Smooth muscle cell (in vitro differentiated cells): ENCODE measurements at regions not wholly inside any gene's neighbourhood (a gene's known extent, or its start where the extent isn't known, plus 50 kb on each side); places are given as distances from the start of the nearest gene placed in this dataset.

ENCODE experiments used
- DNase-seq: peaks from one replicate; lab custom pipeline; 2025; ENCODE audit not compliant: unreplicated experiment; lab: John Stamatoyannopoulos, UW
- H2AFZ ChIP-seq: fragments of 200-600 bp; sonication (generic); 2 replicates; pipeline ENCODE4 v1.6.0; 2016; ENCODE audit warnings: antibody characterized with exemption, low read depth, mild to moderate bottlenecking
- H3F3A ChIP-seq: fragments of 200-600 bp; sonication (generic); 2 replicates; pipeline ENCODE4 v1.6.0; 2017; ENCODE audit warnings: antibody characterized with exemption, low read depth
- H3K27ac ChIP-seq: fragments of 200-600 bp; sonication (generic); 2 replicates; pipeline ENCODE4 v1.5.1; 2016; ENCODE audit warnings: low read depth, mild to moderate bottlenecking
- H3K27me3 ChIP-seq: fragments of 200-600 bp; sonication (generic); 2 replicates; pipeline ENCODE4 v1.6.1; 2016; ENCODE audit warnings: low read depth, mild to moderate bottlenecking
- H3K36me3 ChIP-seq: fragments of 200-600 bp; sonication (generic); 2 replicates; pipeline ENCODE4 v1.5.1; 2016; ENCODE audit warnings: low read depth
- H3K4me1 ChIP-seq: fragments of 200-600 bp; sonication (generic); 2 replicates; pipeline ENCODE4 v1.5.1; 2016; ENCODE audit warnings: low read depth
- H3K4me2 ChIP-seq: fragments of 200-600 bp; sonication (generic); 2 replicates; pipeline ENCODE4 v1.6.0; 2016; ENCODE audit warnings: mild to moderate bottlenecking
- H3K4me3 ChIP-seq: fragments of 200-600 bp; sonication (generic); 2 replicates; pipeline ENCODE4 v1.5.1; 2016; ENCODE audit warnings: mild to moderate bottlenecking
- H3K79me2 ChIP-seq: fragments of 200-600 bp; sonication (generic); 2 replicates; pipeline ENCODE4 v1.6.0; 2016; ENCODE audit warnings: low read depth, mild to moderate bottlenecking
- H3K9ac ChIP-seq: fragments of 200-600 bp; sonication (generic); 2 replicates; pipeline ENCODE4 v1.6.0; 2016; ENCODE audit warnings: low read depth
- H3K9me3 ChIP-seq: fragments of 200-600 bp; sonication (generic); replicated peaks from 2 replicates; pipeline ENCODE4 v1.5.1; 2016; ENCODE audit warnings: low read depth
- H4K20me1 ChIP-seq: fragments of 200-600 bp; sonication (generic); 2 replicates; pipeline ENCODE4 v1.6.0; 2016; ENCODE audit warnings: low read depth
- CTCF ChIP-seq: fragments of 200-600 bp; sonication (generic); IDR thresholded peaks from 2 replicates; pipeline ENCODE4 v1.5.1; 2017; ENCODE audit warnings: borderline replicate concordance, mild to moderate bottlenecking, antibody characterized with exemption; ENCODE audit not compliant: insufficient read depth, poor library complexity, severe bottlenecking
- WGBS: methylation state at CpG from one replicate; pipeline ENCODE4 v1.1.7; 2016; ENCODE audit warnings: low lambda C conversion rate; 5-methylcytosine and 5-hydroxymethylcytosine counted together

GRCh38 chr7:69504733-69505420 is 93.4 kb upstream of the AUTS2 start:
- no peak overlapping the region for H3K4me2 ChIP-seq
- peaks cover 4% of the 10 kb centered on the region for H3F3A ChIP-seq
- no peak overlapping the region for H3K4me3 ChIP-seq
- no peaks in the 10 kb centered on the region for H4K20me1 ChIP-seq
- H3K79me2 ChIP-seq: no peaks in the 10 kb centered on the region
- DNase-seq: no peak
- 47% methylated on average over 8 of the region's 8 CpGs for WGBS
- no peak overlapping the region for H3K27ac ChIP-seq
- no peak overlapping the region for H2AFZ ChIP-seq
- H3K9ac ChIP-seq: no peak overlapping the region
- no peaks in the 10 kb centered on the region for H3K9me3 ChIP-seq
- H3K36me3 ChIP-seq: no peaks in the 10 kb centered on the region
- H3K4me1 ChIP-seq: no peaks in the 10 kb centered on the region
- peaks cover 20% of the 10 kb centered on the region for H3K27me3 ChIP-seq
- TF ChIP-seq CTCF: no peak

- no peak overlapping the region for H3K9ac ChIP-seq
- WGBS: 91% methylated on average over 2 of the region's 2 CpGs
Observed at GRCh38 chr7:69508736-69509135, 89.5 kb upstream of the AUTS2 start.

GRCh38 chr7:69510114-69510513 is 88.2 kb upstream of the AUTS2 start:
- no peak for TF ChIP-seq CTCF
- Histone ChIP-seq H3K27me3 (peaks cover 2% of the 10 kb centered on the region), H3K79me2 (no peaks in the 10 kb centered on the region), H2AFZ (no peak overlapping the region), H3K4me1 (no peaks in the 10 kb centered on the region), H3K4me3 (no peak overlapping the region), H3K27ac (no peak overlapping the region), H3K4me2 (no peak overlapping the region), H4K20me1 (no peaks in the 10 kb centered on the region), H3F3A (peaks cover 2% of the 10 kb centered on the region), H3K9ac (no peak overlapping the region), H3K9me3 (no peaks in the 10 kb centered on the region), H3K36me3 (no peaks in the 10 kb centered on the region)
- 88% methylated on average over 4 of the region's 4 CpGs for WGBS
- DNase-seq: no peak

More at GRCh38 chr7:69508736-69509135, 89.5 kb upstream of the AUTS2 start:
- H3K9me3 ChIP-seq: no peaks in the 10 kb centered on the region
- no peak overlapping the region for H3K4me2 ChIP-seq
- no peaks in the 10 kb centered on the region for H4K20me1 ChIP-seq
- DNase-seq: no peak
- H3K27ac ChIP-seq: no peak overlapping the region
- no peak for TF ChIP-seq CTCF
- H3K4me3 ChIP-seq: no peak overlapping the region
- H3K79me2 ChIP-seq: no peaks in the 10 kb centered on the region
- peaks cover 4% of the 10 kb centered on the region for H3K27me3 ChIP-seq
- no peaks in the 10 kb centered on the region for H3K4me1 ChIP-seq
- no peaks in the 10 kb centered on the region for H3K36me3 ChIP-seq
- no peak overlapping the region for H2AFZ ChIP-seq
- H3F3A ChIP-seq: peaks cover 4% of the 10 kb centered on the region
